Body of pancreas (tissue), 4 donors: ENCODE measurements at regions not wholly inside any gene's neighbourhood (a gene's known extent, or its start where the extent isn't known, plus 50 kb on each side); places are given as distances from the start of the nearest gene placed in this dataset.

ENCODE experiments used
- POLR2A ChIP-seq, 3 donors: fragments of 450-650 bp; IDR thresholded peaks; one replicate each; pipeline ENCODE4 v1.6.1; 2016; ENCODE audit warnings: antibody characterized with exemption in 3 of 3, mild to moderate bottlenecking in 2 of 3
- TF ChIP-seq, protein P1 (sequence below), 7 experiments: fragments of 450-650 bp in 4 of 7; fragments of 200-600 bp in 3 of 7; sonication (generic) in 3 of 7; IDR thresholded peaks; one replicate each; pipeline ENCODE4 v1.5.1; 2016 to 2019; ENCODE audit warnings: antibody characterized with exemption in 7 of 7

DNA sequence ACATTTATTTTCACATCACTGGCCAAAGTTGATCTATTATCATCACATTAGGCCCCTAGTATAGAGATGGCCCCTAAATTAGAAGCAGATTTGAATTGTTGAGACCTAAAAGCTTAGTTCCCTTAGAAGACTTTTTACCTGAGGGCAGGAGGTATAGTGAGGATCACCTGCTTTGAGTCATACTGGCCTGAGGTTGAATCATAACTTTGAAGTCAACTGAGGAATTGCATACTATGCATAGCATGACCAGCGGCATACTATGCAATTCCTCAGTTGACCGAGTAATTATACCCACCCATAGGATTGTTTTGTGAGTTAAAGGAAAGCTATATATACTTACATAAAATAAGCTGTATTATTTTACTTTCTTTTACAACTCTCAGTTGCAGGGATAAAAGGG, 50.3 kb upstream of the DPH5 start:
- TF ChIP-seq, protein P1, sequence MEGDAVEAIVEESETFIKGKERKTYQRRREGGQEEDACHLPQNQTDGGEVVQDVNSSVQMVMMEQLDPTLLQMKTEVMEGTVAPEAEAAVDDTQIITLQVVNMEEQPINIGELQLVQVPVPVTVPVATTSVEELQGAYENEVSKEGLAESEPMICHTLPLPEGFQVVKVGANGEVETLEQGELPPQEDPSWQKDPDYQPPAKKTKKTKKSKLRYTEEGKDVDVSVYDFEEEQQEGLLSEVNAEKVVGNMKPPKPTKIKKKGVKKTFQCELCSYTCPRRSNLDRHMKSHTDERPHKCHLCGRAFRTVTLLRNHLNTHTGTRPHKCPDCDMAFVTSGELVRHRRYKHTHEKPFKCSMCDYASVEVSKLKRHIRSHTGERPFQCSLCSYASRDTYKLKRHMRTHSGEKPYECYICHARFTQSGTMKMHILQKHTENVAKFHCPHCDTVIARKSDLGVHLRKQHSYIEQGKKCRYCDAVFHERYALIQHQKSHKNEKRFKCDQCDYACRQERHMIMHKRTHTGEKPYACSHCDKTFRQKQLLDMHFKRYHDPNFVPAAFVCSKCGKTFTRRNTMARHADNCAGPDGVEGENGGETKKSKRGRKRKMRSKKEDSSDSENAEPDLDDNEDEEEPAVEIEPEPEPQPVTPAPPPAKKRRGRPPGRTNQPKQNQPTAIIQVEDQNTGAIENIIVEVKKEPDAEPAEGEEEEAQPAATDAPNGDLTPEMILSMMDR (IDR thresholded peaks at IDR 0.05) = no peak
- no peak for TF ChIP-seq POLR2A (IDR thresholded peaks at IDR 0.05)
